Mucosa of descending colon (tissue), 3 donors: ENCODE measurements at regions not wholly inside any gene's neighbourhood (a gene's known extent, or its start where the extent isn't known, plus 50 kb on each side); places are given as distances from the start of the nearest gene placed in this dataset.

Experiments
- ATAC-seq: fragments of 200-7000 bp; cut with Tn5 transposase; one replicate; pipeline ENCODE4 v1.9.1; 2020; ENCODE audit warnings: mild to moderate bottlenecking, moderate library complexity
- DNase-seq, 3 donors: peaks; one replicate each; pipeline ENCODE4 v3.0.0-alpha.2; 2020
- H3K36me3 ChIP-seq: fragments of 200-600 bp; one replicate; pipeline ENCODE4 v1.8.0; 2021; ENCODE audit warnings: low read depth, mild to moderate bottlenecking
- H3K4me1 ChIP-seq: fragments of 200-600 bp; one replicate; pipeline ENCODE4 v1.8.0; 2021; ENCODE audit warnings: low read depth, mild to moderate bottlenecking
- H3K4me3 ChIP-seq: fragments of 200-600 bp; one replicate; pipeline ENCODE4 v1.8.0; 2021; ENCODE audit warnings: mild to moderate bottlenecking
- H3K9me3 ChIP-seq: fragments of 200-600 bp; one replicate; pipeline ENCODE4 v1.8.0; 2021; ENCODE audit warnings: mild to moderate bottlenecking
- intact Hi-C, 2 donors: fragments of 100-400 bp; cut with DNase I in 1 of 2; cut with micrococcal nuclease in 1 of 2; formaldehyde crosslinking; loops; one replicate each; pipeline versions ENCODE4 v1.11.0 to v1.11.1; 2022; cut with DNase I, micrococcal nuclease
- TF ChIP-seq, protein P1 (sequence below): fragments of 200-600 bp; IDR thresholded peaks from one replicate; pipeline ENCODE4 v1.8.0; 2022; ENCODE audit warnings: antibody characterized with exemption, mild to moderate bottlenecking
- donor health status: DM: no; HTN: no; CAD: no; lungs with moderate emphysema.
- donor health status: DM: no; HTN: no; CAD: no.
- donor health status: DM: no; HTN: yes; CAD: no.

DNA sequence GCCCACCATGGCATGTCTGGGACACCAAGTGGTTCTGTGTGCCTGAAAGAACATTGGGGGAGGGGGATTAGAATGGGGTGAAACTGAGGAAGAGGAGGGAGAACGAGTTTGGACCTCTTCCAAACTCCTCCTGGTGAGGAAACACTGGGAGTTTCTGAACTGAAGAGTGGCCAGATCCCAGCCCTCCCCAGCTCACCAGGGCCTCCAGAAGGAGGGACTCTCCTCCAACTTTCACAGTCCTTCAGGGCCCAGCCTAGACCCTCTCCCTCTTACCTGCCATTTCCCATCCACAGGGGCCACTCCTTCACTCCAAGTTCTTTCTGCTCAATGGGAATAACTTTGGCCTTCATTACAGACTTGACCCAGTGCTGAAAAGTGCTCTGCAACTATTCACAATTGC is 132.0 kb upstream of the FOXK1 start:
- Histone ChIP-seq H3K36me3 (no peaks in the 10 kb centered on the region), H3K4me1 (no peaks in the 10 kb centered on the region), H3K4me3 (no peak overlapping the region), H3K9me3 (peaks cover 6% of the 10 kb centered on the region)
- intact Hi-C loops = no loop called here
- TF ChIP-seq, protein P1, sequence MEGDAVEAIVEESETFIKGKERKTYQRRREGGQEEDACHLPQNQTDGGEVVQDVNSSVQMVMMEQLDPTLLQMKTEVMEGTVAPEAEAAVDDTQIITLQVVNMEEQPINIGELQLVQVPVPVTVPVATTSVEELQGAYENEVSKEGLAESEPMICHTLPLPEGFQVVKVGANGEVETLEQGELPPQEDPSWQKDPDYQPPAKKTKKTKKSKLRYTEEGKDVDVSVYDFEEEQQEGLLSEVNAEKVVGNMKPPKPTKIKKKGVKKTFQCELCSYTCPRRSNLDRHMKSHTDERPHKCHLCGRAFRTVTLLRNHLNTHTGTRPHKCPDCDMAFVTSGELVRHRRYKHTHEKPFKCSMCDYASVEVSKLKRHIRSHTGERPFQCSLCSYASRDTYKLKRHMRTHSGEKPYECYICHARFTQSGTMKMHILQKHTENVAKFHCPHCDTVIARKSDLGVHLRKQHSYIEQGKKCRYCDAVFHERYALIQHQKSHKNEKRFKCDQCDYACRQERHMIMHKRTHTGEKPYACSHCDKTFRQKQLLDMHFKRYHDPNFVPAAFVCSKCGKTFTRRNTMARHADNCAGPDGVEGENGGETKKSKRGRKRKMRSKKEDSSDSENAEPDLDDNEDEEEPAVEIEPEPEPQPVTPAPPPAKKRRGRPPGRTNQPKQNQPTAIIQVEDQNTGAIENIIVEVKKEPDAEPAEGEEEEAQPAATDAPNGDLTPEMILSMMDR = no peak
- DNase-seq (no peak), ATAC-seq (no peak)

DNA sequence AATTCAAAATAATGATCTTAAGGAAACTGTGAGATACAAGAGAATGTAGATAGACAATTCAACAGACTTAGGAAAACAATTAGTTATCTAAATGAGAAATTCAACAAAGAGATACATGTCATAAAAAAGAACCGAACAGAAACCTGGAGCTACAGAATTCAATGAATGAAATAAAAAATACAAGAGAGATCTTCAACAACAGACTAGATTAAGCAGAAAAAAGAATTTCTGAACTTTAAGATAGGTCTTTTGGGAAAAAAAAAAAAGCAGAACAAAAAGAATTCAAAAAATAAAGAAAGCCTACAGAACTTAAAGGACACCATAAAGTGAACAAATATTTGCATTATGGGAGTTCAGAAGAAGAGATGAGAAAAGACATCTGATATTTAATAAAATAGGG is 129.1 kb upstream of the FOXK1 start:
- Histone ChIP-seq H3K4me1 (no peaks in the 10 kb centered on the region), H3K36me3 (no peaks in the 10 kb centered on the region), H3K4me3 (no peak overlapping the region), H3K9me3 (peaks cover 8% of the 10 kb centered on the region)
- intact Hi-C loops = no loop called here
- TF ChIP-seq, protein P1 = no peak
- ATAC-seq (no peak), DNase-seq (no peak)

DNA sequence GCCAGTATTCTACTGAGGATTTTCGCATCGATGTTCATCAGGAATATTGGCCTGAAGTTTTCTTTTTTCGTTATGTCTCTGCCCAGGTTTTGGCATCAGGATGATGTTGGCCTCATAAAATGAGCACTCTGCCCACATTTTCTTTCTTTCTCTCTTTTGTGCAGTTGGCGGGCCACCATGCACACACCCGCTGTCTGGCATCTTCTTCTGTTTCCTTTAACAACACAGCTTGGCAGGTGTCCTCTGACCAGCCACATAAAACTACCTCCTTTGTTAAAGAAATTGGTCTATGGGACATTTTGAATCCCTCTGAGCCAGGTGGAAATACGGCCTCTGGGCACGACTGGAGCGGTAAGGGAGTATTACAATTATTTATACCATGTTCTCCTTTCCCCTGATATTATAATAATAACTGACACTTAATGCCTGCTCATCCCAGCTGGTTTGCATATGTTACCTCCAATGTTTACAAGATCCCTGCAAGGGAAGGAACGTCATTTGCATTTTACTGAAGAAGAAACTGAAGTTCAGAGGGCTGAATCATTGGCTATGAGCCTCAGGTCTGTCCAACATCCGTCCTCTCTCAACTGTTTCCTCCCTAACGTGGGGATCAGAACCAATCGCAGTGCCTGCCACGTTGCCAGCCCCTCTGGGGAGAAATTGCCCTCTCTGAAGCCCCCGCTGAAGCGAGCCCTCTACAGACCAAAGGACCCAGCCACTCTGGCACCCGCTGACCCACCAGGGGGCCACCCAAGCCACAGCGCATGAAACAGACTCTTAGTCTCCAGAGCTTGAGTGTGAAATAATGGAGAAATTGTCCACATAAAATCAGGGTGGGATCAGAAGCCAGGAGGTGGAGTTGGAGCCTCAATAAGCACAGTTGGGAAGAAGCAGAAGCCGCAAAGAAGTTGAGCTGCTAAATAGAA is 125.0 kb upstream of the FOXK1 start:
- Histone ChIP-seq H3K4me3 (no peak overlapping the region), H3K36me3 (no peaks in the 10 kb centered on the region), H3K4me1 (no peaks in the 10 kb centered on the region), H3K9me3 (peaks cover 8% of the 10 kb centered on the region)
- TF ChIP-seq, protein P1 = no peak
- ATAC-seq (no peak), DNase-seq (no peak)
- intact Hi-C loops = no loop called here

DNA sequence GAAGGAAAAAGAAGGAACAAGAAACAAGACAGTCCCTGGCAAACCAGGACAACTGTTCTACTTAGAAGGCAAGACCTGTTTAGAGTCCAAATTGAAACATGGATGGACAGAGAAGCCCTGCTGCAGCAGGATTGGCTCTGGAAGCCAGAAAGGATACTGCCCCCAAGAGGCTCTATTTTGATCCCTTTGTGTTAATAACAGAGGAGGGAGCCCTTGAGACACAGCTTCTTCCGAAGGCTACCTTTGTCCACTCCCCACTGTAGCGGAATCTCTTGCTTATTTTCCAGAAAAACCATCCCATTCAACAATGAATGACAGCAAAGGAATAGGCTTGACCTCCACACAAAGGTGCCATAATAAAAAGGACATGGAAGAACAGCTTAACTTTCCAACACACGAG is 120.3 kb upstream of the FOXK1 start:
- H3K9me3 ChIP-seq = no peaks in the 10 kb centered on the region
- no peaks in the 10 kb centered on the region for H3K36me3 ChIP-seq
- intact Hi-C loops = no loop called here
- no peaks in the 10 kb centered on the region for H3K4me1 ChIP-seq
- no peak overlapping the region for H3K4me3 ChIP-seq
- TF ChIP-seq, protein P1 = no peak
- no peak for ATAC-seq
- no peak for DNase-seq

DNA sequence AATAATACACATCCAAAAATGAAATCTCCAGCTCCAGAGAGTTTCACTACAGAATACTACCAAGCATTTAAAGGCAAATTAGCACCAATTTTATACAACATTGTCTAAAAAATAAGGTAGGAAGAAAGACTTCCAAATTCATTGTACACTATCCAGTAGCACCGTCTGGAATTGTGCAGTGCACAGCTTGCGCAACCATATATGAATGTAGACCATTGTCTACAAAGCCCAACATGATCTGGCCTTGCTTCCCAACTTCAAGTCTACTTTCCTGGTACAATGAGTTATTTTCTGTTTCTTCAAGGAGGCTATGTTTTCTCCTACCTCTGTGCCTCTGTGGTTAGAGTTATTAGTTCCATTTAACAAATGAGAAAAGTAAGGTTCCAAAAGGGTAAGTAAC is 115.4 kb upstream of the FOXK1 start:
- no peaks in the 10 kb centered on the region for H3K9me3 ChIP-seq
- ATAC-seq (no peak), DNase-seq (no peak)
- intact Hi-C loops = no loop called here
- H3K36me3 ChIP-seq = no peaks in the 10 kb centered on the region
- no peaks in the 10 kb centered on the region for H3K4me1 ChIP-seq
- TF ChIP-seq, protein P1 = no peak
- H3K4me3 ChIP-seq = no peak overlapping the region
